HG03432 (cell line): ENCODE measurements at regions not wholly inside any gene's neighbourhood (a gene's known extent, or its start where the extent isn't known, plus 50 kb on each side); places are given as distances from the start of the nearest gene placed in this dataset.
"Not testable (repeated sequence)": the region's sequence is repeated elsewhere in the genome, so short reads cannot be mapped to it uniquely, and the experiment has no call there.

Source experiments
- ATAC-seq: cut with Tn5 transposase; IDR thresholded peaks from one replicate; pipeline ENCODE4 v1.9.1; 2021; ENCODE audit warnings: mild to moderate bottlenecking, moderate library complexity; ENCODE audit not compliant: unreplicated experiment

GRCh38 chr12:114858388-114859146 is 174.6 kb upstream of the TBX3 start:
- ATAC-seq = no peak

GRCh38 chr12:114855678-114856077 is 171.7 kb upstream of the TBX3 start:
- ATAC-seq = no peak

DNA sequence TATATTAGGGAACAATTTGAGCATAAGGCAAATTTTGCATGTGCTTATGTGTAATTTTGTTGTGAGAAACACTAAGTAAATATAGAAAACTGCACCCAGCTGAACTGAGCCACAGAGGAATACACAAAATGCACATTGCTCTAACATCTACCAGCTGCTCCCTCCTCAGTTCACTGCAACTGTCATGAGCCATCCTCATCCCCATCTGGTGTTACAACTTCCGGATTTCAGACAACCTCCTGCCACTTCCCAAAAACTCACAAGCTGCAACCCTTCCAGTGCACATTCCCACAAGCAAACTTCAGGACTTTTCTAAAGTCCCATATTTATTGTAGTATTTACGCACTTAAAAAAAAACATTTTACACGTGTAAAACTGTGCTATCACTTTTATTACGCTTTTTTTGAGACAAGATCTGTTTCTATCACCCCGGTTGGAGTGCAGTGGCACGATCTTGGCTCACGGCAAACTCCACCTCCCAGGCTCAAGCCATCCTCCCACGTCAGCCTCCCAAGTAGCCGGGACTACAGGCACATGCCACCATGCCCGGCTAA is 169.1 kb upstream of the TBX3 start:
- ATAC-seq = no peak

GRCh38 chr12:114851981-114852380 is 168.0 kb upstream of the TBX3 start:
- no peak for ATAC-seq

DNA sequence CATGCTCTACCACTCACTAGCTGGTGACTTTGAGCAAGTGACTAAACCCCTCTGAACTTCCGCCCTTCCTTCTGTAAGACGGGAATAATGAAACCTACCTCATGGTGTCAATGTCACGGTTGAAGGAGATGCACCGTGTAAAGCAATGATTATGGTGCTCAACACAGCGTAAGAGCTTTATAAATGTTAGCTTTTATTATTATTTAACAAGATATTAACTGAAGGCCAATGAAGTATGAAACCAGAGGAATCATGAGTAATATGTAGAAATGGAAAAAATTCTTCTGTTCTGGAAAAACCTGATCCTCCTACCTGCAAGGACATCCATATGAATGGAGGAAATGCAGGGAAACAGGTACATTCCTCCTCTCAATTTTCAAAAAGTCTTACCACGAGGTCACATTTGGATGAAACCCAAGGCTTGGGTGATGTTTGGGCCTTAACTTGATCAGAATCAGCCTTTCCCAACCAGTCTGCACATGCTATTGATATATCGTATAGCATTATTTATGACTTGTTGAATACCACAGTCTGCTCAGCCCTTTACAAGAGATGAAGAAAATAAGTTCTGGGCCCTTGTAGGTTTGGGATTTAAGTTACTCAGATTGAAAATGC is 166.8 kb upstream of the TBX3 start:
- no peak for ATAC-seq

GRCh38 chr12:114848666-114849065 is 164.7 kb upstream of the TBX3 start:
- ATAC-seq = no peak

- ATAC-seq = no peak
Observed at GRCh38 chr12:114847441-114848035, 163.6 kb upstream of the TBX3 start.

GRCh38 chr12:114846771-114847170 is 162.8 kb upstream of the TBX3 start:
- ATAC-seq = no peak

DNA sequence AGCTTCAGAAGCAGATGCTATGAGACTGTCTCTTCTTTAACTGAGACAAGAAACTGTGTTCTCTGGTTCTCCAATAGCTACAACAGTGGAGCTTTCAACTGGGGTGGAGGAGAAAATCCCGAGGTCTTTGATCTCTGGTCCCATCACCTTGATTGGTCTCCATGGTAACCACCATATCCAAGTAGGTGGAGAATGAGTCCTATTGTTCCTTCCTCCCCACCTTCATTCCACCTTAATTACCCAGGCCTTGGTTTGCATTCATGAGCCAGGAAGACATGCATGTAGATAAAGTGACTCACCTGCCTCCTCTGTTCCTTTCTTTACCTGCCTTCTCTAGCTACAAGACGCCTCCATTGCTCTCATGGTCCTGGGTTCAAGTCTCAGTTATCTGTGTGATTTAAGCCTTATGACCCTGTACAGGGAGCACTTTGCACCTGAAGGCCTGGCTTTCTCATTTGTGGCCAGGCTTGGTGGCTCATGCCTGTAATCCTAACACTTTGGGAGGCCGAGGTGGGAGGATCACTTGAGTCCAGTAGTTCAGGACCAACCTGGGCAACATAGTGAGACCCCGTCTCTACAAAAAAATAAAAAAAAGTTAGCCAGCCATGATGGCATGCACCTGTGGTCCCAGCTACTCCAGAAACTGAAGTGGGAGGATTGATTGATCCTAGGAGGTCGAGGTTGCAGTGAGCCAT is 157.7 kb upstream of the TBX3 start:
- no peak for ATAC-seq

GRCh38 chr12:114838480-114838879 is 154.5 kb upstream of the TBX3 start:
- no peak for ATAC-seq

DNA sequence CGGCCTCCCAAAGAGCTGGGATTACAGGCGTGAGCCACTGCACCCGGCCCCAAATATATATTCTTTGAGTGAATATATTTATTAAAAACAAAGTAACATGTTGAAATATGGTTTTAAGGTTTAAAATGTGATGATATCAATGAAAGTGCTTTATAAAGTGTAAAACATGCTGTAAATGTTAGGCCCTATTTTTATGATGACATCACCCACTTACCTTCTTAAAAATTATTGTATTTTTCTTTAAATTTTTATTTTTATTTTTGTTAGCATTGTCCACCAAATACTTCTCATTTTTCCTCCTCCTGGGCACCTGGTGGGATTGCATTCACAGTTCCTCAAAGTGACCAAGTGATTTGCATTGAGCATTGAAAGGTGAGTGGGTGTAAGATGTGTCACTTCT is 152.6 kb upstream of the TBX3 start:
- ATAC-seq = no peak

DNA sequence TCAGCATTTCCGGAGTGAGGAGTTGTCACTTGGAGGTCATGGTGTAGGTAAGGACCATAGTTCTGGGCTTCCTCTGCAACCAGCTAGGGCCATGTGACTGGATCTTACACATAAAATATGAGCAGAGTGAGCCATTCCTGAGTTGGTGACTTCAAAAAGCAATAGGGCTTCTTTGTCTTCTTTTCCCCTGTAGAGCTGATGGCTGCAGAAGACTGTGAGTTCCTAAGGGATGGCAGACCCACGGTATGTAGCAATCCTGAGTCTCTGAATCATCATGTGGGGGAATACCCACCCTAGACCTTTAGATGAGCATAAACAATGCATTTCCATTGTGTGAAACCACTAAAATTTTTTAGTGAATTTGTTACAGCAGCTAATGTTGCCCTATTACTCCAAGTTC is 151.1 kb upstream of the TBX3 start:
- ATAC-seq = no peak

DNA sequence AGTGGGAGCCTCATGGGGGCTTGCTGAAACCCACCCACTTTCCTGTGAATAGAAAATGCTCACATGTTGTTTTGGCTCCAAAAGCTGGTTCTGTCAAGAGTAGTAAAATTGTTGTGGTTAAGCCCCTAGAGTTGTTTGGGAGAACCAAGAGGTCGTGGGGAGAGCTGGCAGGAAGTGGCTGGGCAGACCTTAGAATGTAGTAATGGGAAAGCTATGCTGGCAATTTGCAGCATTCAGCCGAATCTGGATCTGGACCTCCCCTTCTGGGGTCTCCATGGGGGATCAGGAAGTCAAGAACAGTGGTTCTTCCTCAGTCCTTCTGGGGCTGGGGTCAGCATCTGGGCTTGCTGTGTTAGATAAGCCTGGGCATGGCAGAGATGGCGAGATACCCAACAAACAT is 150.6 kb upstream of the TBX3 start:
- no peak for ATAC-seq

DNA sequence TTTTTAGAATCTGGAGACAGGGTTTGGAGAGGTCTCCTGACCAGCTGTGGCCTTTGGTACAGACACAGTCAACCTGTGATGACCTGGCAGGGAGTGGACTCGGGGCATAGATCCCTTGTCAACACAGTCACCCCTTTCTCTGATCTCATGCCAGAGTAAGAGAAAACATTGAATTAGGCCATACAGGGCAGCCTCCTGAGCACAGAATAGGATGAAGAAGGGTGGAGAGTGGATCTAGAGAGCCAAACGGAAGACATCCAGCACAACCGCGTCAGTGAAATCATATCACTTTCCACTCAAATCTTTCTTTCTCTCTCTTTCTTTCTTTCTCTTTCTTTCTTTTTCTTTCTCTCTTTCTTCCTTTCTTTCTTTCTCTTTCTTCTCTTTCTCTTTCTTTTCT is 145.9 kb upstream of the TBX3 start:
- no peak for ATAC-seq

DNA sequence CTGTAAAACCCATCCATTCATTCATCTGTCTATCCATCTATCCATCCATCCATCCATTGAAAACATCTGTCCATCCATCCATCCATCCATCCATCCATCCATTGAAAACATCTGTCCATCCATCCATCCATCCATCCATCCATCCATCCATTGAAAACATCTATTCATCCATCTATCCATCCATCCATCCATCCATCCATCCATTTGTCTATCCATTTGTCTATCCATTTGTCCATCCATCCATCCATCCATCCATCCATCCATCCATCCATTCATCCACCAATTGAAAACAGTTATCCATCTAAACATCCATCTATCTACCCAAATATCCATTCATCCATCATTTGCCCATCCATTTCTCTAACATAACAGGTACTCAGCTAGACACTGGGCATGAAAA is 145.3 kb upstream of the TBX3 start:
- not testable (repeated sequence) for ATAC-seq

DNA sequence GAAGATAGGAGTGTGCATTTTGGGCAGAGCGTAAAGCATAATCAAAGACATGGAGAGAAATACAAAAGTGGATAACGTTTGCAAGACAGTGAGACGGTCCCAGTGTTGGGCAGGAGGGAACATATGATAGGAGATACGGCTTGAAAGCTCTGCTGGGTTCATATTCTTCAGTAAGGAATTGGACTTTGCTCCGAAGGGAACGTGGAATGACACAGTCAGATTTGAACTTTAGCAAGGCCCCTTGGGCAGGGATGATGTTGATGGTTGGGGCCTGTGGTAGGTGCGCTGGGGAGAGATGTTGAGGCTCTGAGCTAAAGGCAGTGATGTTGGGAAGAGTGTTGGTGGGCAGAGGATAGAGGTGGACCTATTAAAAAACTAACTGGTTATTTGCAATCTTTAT is 143.5 kb upstream of the TBX3 start:
- ATAC-seq = no peak

- no peak for ATAC-seq
Observed at GRCh38 chr12:114826244-114826643, 142.3 kb upstream of the TBX3 start.

DNA sequence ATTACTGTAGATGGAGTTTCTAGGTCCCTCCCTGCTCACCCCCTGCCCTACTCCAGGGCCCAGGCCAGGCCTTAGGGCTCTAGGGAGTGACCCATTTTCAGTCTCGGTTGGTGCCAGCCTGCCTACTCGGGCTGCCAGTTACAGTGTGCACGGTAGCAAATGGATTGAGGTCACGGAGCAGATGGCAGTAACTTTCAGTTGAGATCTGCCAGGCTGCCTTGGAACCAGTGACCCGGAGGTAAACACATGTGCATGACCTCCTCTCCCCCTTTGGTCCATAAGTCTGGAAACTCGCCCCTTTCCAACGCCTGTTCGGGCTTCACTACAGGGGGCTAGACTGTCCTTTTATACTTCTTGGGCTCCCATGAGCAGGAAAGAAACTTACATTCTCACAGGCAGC is 139.7 kb upstream of the TBX3 start:
- ATAC-seq = no peak

DNA sequence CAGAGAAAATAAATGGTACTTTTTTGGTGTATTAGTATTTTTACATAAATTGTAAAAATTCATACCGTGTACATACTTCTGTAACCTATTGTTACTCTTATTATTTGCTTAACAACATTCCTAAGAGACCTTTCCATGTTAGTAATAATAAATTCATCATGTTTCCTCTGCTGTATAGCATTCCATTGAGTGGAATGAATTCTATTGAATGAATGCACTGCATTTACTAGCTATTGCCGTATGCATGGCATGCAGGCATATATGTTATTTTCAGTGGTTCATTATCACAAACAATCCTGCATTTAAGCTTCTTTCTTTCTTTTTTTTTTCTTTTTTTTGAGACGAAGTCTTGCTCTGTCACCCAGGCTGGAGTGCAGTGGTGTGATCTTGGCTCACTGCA is 137.6 kb upstream of the TBX3 start:
- no peak for ATAC-seq

GRCh38 chr12:114820796-114821195 is 136.8 kb upstream of the TBX3 start:
- ATAC-seq = no peak

DNA sequence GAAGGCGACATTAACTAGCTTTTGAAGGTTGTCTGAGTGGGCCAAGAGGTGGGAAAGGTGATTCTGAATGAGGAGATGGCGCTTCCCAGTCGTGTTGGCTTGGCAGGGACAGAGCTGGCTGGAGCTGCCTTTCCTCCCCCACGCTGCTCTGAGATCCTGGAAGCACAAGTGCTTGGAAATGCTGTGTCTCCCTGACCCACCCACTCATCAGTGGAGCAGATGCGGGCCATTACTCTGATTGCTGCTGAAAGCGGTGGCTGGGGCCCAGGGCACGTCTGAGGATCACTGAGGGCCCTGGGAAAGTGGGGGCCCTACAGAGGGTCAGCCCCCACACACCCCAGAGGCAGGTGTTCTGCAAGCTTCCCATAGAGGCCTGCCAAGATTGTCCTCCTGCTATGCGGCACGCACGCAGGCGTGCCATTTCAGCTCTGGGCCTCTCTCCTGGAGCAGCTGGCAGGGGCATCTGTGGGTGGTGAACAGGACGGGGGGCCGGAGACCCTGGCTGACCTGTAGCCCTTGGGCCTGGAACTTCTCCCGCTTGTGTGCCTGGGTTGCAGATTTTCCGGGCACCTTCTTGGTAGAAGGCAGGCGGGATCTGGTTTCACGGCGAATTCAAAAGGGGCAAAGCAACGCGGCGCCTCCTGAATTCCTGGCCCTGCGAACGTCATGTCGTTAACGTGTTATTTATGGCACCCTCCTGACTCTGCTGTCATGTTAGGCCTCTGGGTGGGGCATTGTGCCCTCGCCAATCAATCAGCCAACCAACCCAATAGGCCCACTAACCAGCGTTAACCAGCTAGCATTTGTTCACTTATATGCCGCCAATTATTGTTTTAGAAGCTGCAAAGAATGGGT is 133.8 kb upstream of the TBX3 start:
- no peak for ATAC-seq
